Neural progenitor cell (in vitro differentiated cells): ENCODE measurements at regions not wholly inside any gene's neighbourhood (a gene's known extent, or its start where the extent isn't known, plus 50 kb on each side); places are given as distances from the start of the nearest gene placed in this dataset.
A peak's percentile ranks its signal among the peaks of the same experiment; 100 is the strongest.

Experiments
- DNase-seq: peaks from one replicate; pipeline ENCODE4 v3.0.0-alpha.2; 2016; ENCODE audit warnings: low spot score
- H2AFZ ChIP-seq: fragments of 200-600 bp; sonication (generic); replicated peaks from 2 replicates; pipeline ENCODE4 v1.6.1; 2016; ENCODE audit warnings: antibody characterized with exemption
- H3F3A ChIP-seq: fragments of 200-600 bp; sonication (generic); 2 replicates; pipeline ENCODE4 v1.6.1; 2016; ENCODE audit warnings: antibody characterized with exemption, low read depth
- H3K27ac ChIP-seq: fragments of 200-600 bp; sonication (generic); 2 replicates; pipeline ENCODE4 v1.5.1; 2016; ENCODE audit warnings: mild to moderate bottlenecking
- H3K27me3 ChIP-seq: fragments of 200-600 bp; sonication (generic); 2 replicates; pipeline ENCODE4 v1.6.1; 2016; ENCODE audit warnings: mild to moderate bottlenecking, moderate library complexity
- H3K36me3 ChIP-seq: fragments of 200-600 bp; sonication (generic); 2 replicates; pipeline ENCODE4 v1.5.1; 2016
- H3K4me1 ChIP-seq: fragments of 200-600 bp; sonication (generic); 2 replicates; pipeline ENCODE4 v1.6.1; 2016; ENCODE audit warnings: mixed run types
- H3K4me2 ChIP-seq: fragments of 200-600 bp; sonication (generic); 2 replicates; pipeline ENCODE4 v1.6.1; 2016
- H3K4me3 ChIP-seq: fragments of 200-600 bp; sonication (generic); 2 replicates; pipeline ENCODE4 v1.5.1; 2016
- H3K79me2 ChIP-seq: fragments of 200-600 bp; sonication (generic); 2 replicates; pipeline ENCODE4 v1.6.1; 2016; ENCODE audit warnings: low read depth
- H3K9ac ChIP-seq: fragments of 200-600 bp; sonication (generic); 2 replicates; pipeline ENCODE4 v1.6.1; 2016
- H3K9me3 ChIP-seq: fragments of 200-600 bp; sonication (generic); 2 replicates; pipeline ENCODE4 v1.5.1; 2016; ENCODE audit warnings: low read depth
- H4K20me1 ChIP-seq: fragments of 200-600 bp; sonication (generic); 2 replicates; pipeline ENCODE4 v1.6.1; 2016; ENCODE audit warnings: low read depth
- H3K27ac Mint-ChIP-seq: 3 replicates; pipeline ENCODE4 v1.8.0; 2021; ENCODE audit warnings: mixed read lengths
- H3K27me3 Mint-ChIP-seq: 2 replicates; pipeline ENCODE4 v1.8.0; 2022; ENCODE audit warnings: low read depth, mild to moderate bottlenecking, inconsistent platforms, moderate library complexity, mixed read lengths; ENCODE audit not compliant: insufficient read depth
- H3K36me3 Mint-ChIP-seq: 3 replicates; pipeline ENCODE4 v1.8.0; 2021; ENCODE audit warnings: mixed read lengths
- H3K4me1 Mint-ChIP-seq: 3 replicates; pipeline ENCODE4 v1.8.0; 2021; ENCODE audit warnings: mixed read lengths
- H3K4me3 Mint-ChIP-seq: 3 replicates; pipeline ENCODE4 v1.8.0; 2021; ENCODE audit warnings: mild to moderate bottlenecking, moderate library complexity, mixed read lengths
- H3K9me3 Mint-ChIP-seq: 3 replicates; pipeline ENCODE4 v1.8.0; 2020; ENCODE audit warnings: mixed read lengths
- EZH2 ChIP-seq: fragments of 200-600 bp; sonication (generic); IDR thresholded peaks from 2 replicates; pipeline ENCODE4 v1.6.1; 2017; ENCODE audit warnings: antibody characterized with exemption, mild to moderate bottlenecking, moderate library complexity
- EZH2phosphoT487 ChIP-seq: fragments of 200-600 bp; sonication (generic); IDR thresholded peaks from 2 replicates; pipeline ENCODE4 v1.6.1; 2017; ENCODE audit warnings: antibody characterized with exemption
- TF ChIP-seq, protein P1 (sequence below): fragments of 200-600 bp; sonication (generic); IDR thresholded peaks from 2 replicates; pipeline ENCODE4 v1.5.1; 2017; ENCODE audit warnings: antibody characterized with exemption, mild to moderate bottlenecking

DNA sequence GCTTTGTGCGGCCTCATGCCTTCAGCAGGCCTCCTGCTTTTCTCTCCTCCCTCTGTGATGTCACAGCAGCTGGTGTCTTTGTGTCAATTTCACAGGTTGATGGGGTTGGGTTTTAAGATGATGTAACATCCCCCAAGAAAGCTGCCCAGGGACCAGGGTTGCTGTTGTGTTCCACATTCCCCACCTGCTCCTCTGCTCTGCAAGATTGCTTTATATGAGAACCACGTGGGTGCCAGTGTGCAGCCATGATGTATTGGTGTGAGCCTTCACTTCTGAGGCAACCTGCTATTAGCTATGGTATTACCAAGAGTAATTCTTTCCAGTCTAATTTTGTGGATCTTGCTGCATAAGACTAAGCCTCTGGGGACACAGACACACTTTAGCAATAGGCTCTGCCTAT, 213.0 kb upstream of the ADAMTS16 start:
- Histone ChIP-seq H3K9me3 (no peaks in the 10 kb centered on the region), H3K4me3 (no peak overlapping the region), H4K20me1 (no peaks in the 10 kb centered on the region), H3F3A (no peaks in the 10 kb centered on the region), H3K9ac (no peak overlapping the region), H3K4me1 (no peaks in the 10 kb centered on the region), H3K27me3 (no peaks in the 10 kb centered on the region), H2AFZ (no peak overlapping the region), H3K36me3 (no peaks in the 10 kb centered on the region), H3K79me2 (no peaks in the 10 kb centered on the region), H3K27ac (no peak overlapping the region), H3K4me2 (no peak overlapping the region)
- TF ChIP-seq, protein P1, sequence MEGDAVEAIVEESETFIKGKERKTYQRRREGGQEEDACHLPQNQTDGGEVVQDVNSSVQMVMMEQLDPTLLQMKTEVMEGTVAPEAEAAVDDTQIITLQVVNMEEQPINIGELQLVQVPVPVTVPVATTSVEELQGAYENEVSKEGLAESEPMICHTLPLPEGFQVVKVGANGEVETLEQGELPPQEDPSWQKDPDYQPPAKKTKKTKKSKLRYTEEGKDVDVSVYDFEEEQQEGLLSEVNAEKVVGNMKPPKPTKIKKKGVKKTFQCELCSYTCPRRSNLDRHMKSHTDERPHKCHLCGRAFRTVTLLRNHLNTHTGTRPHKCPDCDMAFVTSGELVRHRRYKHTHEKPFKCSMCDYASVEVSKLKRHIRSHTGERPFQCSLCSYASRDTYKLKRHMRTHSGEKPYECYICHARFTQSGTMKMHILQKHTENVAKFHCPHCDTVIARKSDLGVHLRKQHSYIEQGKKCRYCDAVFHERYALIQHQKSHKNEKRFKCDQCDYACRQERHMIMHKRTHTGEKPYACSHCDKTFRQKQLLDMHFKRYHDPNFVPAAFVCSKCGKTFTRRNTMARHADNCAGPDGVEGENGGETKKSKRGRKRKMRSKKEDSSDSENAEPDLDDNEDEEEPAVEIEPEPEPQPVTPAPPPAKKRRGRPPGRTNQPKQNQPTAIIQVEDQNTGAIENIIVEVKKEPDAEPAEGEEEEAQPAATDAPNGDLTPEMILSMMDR = no peak
- TF ChIP-seq EZH2phosphoT487 = no peak
- no peak for TF ChIP-seq EZH2
- Mint-ChIP-seq H3K36me3 (no peaks in the 10 kb centered on the region), H3K27ac (no peak overlapping the region), H3K9me3 (no peaks in the 10 kb centered on the region), H3K4me1 (peaks cover 2% of the 10 kb centered on the region), H3K4me3 (no peak overlapping the region), H3K27me3 (no peaks in the 10 kb centered on the region)
- DNase-seq = no peak

DNA sequence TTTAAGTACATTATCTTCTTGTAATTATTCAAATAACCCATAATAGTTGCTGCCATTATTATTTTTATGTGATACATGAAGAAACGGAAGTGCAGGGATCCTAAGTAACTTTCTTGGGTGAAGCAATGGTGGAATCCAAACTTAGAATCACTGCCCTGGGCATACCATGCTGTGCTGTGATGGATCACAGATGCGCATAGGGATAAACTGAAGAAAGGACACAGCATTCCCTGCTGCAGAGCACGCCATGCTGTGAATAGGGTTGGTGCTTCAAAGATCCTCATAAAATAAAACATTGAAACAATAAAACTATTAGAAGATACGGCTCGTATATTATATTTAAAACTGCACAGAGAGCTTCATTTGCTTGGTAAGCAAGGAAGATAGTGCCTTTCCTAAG, 211.7 kb upstream of the ADAMTS16 start:
- TF ChIP-seq, protein P1 = no peak
- TF ChIP-seq EZH2phosphoT487 (no peak), EZH2 (no peak)
- Mint-ChIP-seq H3K4me1 (peaks cover 2% of the 10 kb centered on the region), H3K9me3 (peaks cover 9% of the 10 kb centered on the region), H3K27ac (no peak overlapping the region), H3K27me3 (no peaks in the 10 kb centered on the region), H3K36me3 (no peaks in the 10 kb centered on the region), H3K4me3 (no peak overlapping the region)
- H3K79me2 ChIP-seq = no peaks in the 10 kb centered on the region
- no peaks in the 10 kb centered on the region for H3F3A ChIP-seq
- H3K4me3 ChIP-seq = no peak overlapping the region
- H3K9ac ChIP-seq = no peak overlapping the region
- H3K27me3 ChIP-seq = no peaks in the 10 kb centered on the region
- no peaks in the 10 kb centered on the region for H3K36me3 ChIP-seq
- no peaks in the 10 kb centered on the region for H4K20me1 ChIP-seq
- H2AFZ ChIP-seq = no peak overlapping the region
- no peak for DNase-seq
- H3K4me1 ChIP-seq = no peaks in the 10 kb centered on the region
- H3K9me3 ChIP-seq = peaks cover 7% of the 10 kb centered on the region
- H3K27ac ChIP-seq = no peak overlapping the region
- H3K4me2 ChIP-seq = no peak overlapping the region

DNA sequence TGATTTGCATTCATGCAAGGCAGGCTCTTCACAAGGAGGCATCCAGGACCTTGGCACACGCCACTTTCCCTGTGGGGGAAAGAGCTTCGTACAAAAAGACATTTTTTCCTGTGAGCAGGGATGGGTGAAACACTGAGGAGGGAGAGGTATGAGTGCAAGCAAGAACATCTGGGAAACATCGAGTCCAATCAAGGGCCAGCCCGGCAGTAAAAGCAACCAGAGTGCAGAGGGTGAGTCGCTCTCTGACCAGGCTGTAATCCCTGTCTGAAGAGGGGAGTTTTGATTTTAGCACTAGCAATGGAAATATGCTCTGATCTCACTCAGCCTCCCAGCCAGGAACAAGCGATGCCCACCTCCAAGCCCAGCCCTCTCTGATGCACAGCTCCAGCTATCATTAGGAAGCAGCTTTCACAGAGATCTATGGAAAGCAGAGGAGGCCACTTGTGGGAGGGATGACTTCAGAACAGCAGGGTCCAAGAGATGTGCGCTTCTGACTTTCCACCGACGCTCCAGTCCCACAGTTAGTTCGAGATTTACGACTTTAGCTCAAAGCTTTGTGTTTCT, 211.0 kb upstream of the ADAMTS16 start:
- H3K9me3 ChIP-seq = peaks cover 7% of the 10 kb centered on the region
- H3K27ac Mint-ChIP-seq = peak overlapping the region; percentile 53
- no peak overlapping the region for H3K9ac ChIP-seq
- H4K20me1 ChIP-seq = no peaks in the 10 kb centered on the region
- H3F3A ChIP-seq = no peaks in the 10 kb centered on the region
- H3K36me3 Mint-ChIP-seq = no peaks in the 10 kb centered on the region
- no peaks in the 10 kb centered on the region for H3K79me2 ChIP-seq
- no peaks in the 10 kb centered on the region for H3K27me3 Mint-ChIP-seq
- DNase-seq = no peak
- no peak for TF ChIP-seq EZH2
- no peak for TF ChIP-seq EZH2phosphoT487
- TF ChIP-seq, protein P1 = no peak
- H3K27ac ChIP-seq = no peak overlapping the region
- no peaks in the 10 kb centered on the region for H3K36me3 ChIP-seq
- H3K4me1 Mint-ChIP-seq = peaks cover 2% of the 10 kb centered on the region
- H3K4me1 ChIP-seq = no peaks in the 10 kb centered on the region
- no peak overlapping the region for H3K4me3 ChIP-seq
- peaks cover 11% of the 10 kb centered on the region for H3K9me3 Mint-ChIP-seq
- no peaks in the 10 kb centered on the region for H3K27me3 ChIP-seq
- H3K4me3 Mint-ChIP-seq = no peak overlapping the region
- no peak overlapping the region for H2AFZ ChIP-seq
- no peak overlapping the region for H3K4me2 ChIP-seq
